ENCODE measurements at regions not wholly inside any gene's neighbourhood (a gene's known extent, or its start where the extent isn't known, plus 50 kb on each side); places are given as distances from the start of the nearest gene placed in this dataset.

DNA sequence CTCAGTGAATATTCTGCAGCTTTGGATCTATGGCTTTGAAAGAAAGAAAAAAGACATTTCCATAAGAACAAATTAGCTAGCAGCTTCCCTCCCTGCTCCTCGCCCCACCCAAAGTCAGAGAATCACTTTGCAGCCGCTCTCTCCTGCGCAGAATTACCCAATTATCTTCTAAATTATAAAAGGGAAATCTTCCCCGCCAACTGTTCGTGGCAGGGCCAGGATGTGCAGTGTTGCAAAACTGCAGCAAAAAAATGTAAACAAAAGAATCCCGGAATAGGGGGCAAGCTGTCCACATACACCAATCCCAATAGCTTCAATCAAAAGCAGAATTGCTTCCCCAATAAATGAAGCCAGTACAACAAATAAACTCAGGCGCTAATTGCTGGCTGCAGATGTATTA lies 510.6 kb downstream of the RBFOX1 start (continued):
- TF ChIP-seq, protein P1, sequence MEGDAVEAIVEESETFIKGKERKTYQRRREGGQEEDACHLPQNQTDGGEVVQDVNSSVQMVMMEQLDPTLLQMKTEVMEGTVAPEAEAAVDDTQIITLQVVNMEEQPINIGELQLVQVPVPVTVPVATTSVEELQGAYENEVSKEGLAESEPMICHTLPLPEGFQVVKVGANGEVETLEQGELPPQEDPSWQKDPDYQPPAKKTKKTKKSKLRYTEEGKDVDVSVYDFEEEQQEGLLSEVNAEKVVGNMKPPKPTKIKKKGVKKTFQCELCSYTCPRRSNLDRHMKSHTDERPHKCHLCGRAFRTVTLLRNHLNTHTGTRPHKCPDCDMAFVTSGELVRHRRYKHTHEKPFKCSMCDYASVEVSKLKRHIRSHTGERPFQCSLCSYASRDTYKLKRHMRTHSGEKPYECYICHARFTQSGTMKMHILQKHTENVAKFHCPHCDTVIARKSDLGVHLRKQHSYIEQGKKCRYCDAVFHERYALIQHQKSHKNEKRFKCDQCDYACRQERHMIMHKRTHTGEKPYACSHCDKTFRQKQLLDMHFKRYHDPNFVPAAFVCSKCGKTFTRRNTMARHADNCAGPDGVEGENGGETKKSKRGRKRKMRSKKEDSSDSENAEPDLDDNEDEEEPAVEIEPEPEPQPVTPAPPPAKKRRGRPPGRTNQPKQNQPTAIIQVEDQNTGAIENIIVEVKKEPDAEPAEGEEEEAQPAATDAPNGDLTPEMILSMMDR (IDR thresholded peaks at IDR 0.05) = no peak
- TF ChIP-seq POLR2AphosphoS2 (conservative IDR thresholded peaks at IDR 0.05; ENCODE audit: low read length) (no peak), CEBPB (IDR thresholded peaks at IDR 0.05) (no peak)

DNA sequence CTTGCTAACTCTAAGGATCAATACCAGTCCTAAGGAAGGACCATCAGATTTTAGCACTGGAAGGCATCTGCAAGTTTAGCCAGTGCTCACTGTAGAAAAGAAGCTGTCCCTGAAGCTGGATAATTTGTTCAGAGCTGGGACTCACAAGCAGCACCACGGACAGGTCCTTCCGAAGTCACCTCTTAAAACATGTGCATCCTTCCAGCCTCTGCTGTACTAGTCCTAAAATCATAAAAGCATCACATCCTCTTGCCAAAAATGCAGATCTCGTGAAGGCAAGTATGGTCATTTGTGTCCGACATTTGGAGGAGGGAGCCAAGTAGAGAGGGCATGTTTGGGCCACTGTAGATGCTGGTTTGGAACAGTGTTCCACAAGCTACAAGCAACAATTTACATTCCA lies 506.9 kb downstream of the RBFOX1 start:
- POLR2A ChIA-PET = no interaction called here
- H3K4me3 ChIP-seq = no peak overlapping the region
- 5% methylated on average over 4 of the region's 4 CpGs for WGBS (ENCODE audit: missing lambda C conversion rate)
- H3K9me3 ChIP-seq = no peaks in the 10 kb centered on the region
- FAIRE-seq = no peak
- no peaks in the 10 kb centered on the region for H3K4me1 ChIP-seq
- TF ChIP-seq REST (IDR thresholded peaks at IDR 0.05) (0 out of 2 replicates have a peak, but pooled peaks have one; percentile 17), POLR2A (IDR thresholded peaks at IDR 0.05; ENCODE audit: low read length) (no peak), ZNF302 (CRISPR knock-in tag; IDR thresholded peaks at IDR 0.05) (no peak), NR3C1 (IDR thresholded peaks at IDR 0.05) (no peak)
- ATAC-seq = no peak
- DNase-seq (ENCODE audit: low read depth in 1 of 2, low spot score in 1 of 2) = no peak
- H3K4me2 ChIP-seq = no peak overlapping the region
- CTCF ChIA-PET = interaction anchor here (0.6 kb wide), 1 partner anchor 896 kb away, joined by 4 read pairs; no protein-coding TSS in a partner anchor
- H3K27ac ChIP-seq = no peak overlapping the region

DNA sequence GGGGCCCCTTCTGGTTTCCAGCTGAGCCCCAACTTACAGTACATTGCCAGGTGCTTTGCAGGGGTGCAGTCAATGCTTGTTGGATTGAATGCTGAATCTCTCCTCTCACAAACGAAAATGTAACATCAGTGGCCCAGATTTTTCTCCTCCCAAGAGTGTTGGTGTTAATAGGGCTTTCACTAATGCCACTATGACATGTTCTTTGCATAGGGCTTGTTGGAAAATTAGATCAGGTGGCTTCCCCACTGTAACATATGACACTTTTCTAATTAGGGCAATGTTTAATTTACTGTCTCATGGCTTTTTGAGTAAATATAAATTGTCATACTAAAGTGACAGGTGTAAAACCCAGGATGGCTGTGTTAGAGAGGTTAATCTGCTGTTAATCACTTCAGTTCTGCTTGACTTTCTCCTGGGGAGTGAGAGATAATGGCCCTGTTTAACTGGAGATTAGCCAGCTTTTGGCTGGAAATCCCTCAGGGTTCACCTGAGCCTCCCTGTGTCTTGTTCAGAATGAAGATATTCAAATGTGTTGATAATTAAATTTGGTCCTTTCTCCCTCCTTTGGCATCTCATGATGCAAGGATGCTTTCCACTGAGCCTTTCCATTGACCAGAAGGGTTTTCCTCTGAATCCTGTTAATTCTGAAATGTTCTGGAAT lies 502.3 kb downstream of the RBFOX1 start:
- 8% methylated on average over 1 of the region's 1 CpG for WGBS (ENCODE audit: missing lambda C conversion rate)
- no peak for TF ChIP-seq MAZ (IDR thresholded peaks at IDR 0.05; ENCODE audit: borderline replicate concordance, low read depth, low read length)
- no peak for ATAC-seq
- Histone ChIP-seq H3K4me3 (no peak overlapping the region), H3K4me2 (no peak overlapping the region), H3K27ac (no peak overlapping the region), H3K9me3 (no peaks in the 10 kb centered on the region), H3K4me1 (no peaks in the 10 kb centered on the region)
- no peak for FAIRE-seq
- CTCF ChIA-PET = no interaction called here
- DNase-seq (ENCODE audit: low read depth in 1 of 2, low spot score in 1 of 2) = no peak
- POLR2A ChIA-PET = no interaction called here

- FAIRE-seq (no peak), DNase-seq (ENCODE audit: low read depth in 1 of 2, low spot score in 1 of 2) (no peak), ATAC-seq (no peak)
- ChIA-PET POLR2A (no interaction called here), CTCF (no interaction called here)
- no peaks in the 10 kb centered on the region for H3K4me1 ChIP-seq
- H3K4me3 ChIP-seq = no peak overlapping the region
- WGBS (ENCODE audit: missing lambda C conversion rate) = 0% methylated on average over 4 of the region's 4 CpGs
- TF ChIP-seq GATA3 (IDR thresholded peaks at IDR 0.05; ENCODE audit: borderline replicate concordance) = no peak
- TF ChIP-seq CBX8 (IDR thresholded peaks at IDR 0.05) = no peak
- no peak for TF ChIP-seq TFCP2L1 (CRISPR knock-in tag; IDR thresholded peaks at IDR 0.05)
- no peak for TF ChIP-seq EHF (CRISPR knock-in tag; IDR thresholded peaks at IDR 0.05)
- TF ChIP-seq FOXS1 (CRISPR knock-in tag; IDR thresholded peaks at IDR 0.05) = no peak
- no peak for TF ChIP-seq KDM1A (IDR thresholded peaks at IDR 0.05; ENCODE audit: low read depth)
- no peak overlapping the region for H3K4me2 ChIP-seq
- no peaks in the 10 kb centered on the region for H3K9me3 ChIP-seq
- no peak overlapping the region for H3K27ac ChIP-seq
Measured at GRCh38 chr16:7820816-7821215, 488.2 kb downstream of the RBFOX1 start.

Data from A549 (cell line).